LNCAP (cell line): ENCODE measurements at regions not wholly inside any gene's neighbourhood (a gene's known extent, or its start where the extent isn't known, plus 50 kb on each side); places are given as distances from the start of the nearest gene placed in this dataset.

ENCODE experiments used
- CTCF ChIP-seq: fragments of 450-650 bp; IDR thresholded peaks from 2 replicates; pipeline ENCODE4 v1.5.1; 2017; ENCODE audit warnings: mild to moderate bottlenecking

- no peak for TF ChIP-seq CTCF
Observed at GRCh38 chr7:97460433-97460832, 271.5 kb upstream of the TAC1 start.

GRCh38 chr7:97461596-97461995, 270.3 kb upstream of the TAC1 start:
- no peak for TF ChIP-seq CTCF

- no peak for TF ChIP-seq CTCF
Observed at GRCh38 chr7:97466071-97466470, 265.8 kb upstream of the TAC1 start.

GRCh38 chr7:97466999-97467740, 264.7 kb upstream of the TAC1 start:
- no peak for TF ChIP-seq CTCF

- TF ChIP-seq CTCF, result no peak
Observed at GRCh38 chr7:97468493-97468892, 263.4 kb upstream of the TAC1 start.

- no peak for TF ChIP-seq CTCF
Observed at GRCh38 chr7:97470726-97471125, 261.2 kb upstream of the TAC1 start.

- no peak for TF ChIP-seq CTCF
Observed at GRCh38 chr7:97471491-97471890, 260.4 kb upstream of the TAC1 start.

GRCh38 chr7:97479740-97480290, 252.1 kb upstream of the TAC1 start:
- no peak for TF ChIP-seq CTCF
